MCF 10A (cell line): ENCODE measurements at regions not wholly inside any gene's neighbourhood (a gene's known extent, or its start where the extent isn't known, plus 50 kb on each side); places are given as distances from the start of the nearest gene placed in this dataset.

ENCODE experiments used
- BruUV-seq: library from RNA; stranded (reverse); fragments of 400-500 nt; replicated peaks from 2 replicates; lab custom pipeline; 2021; lab: Mats Ljungman, UMichigan
- CTCF ChIA-PET: fragments of 300-600 bp; sonication (Branson Sonifier 250); formaldehyde crosslinking; extraction: SDS; loops from one replicate; lab custom pipeline; 2021; ENCODE audit warnings: antibody characterized with exemption, inconsistent platforms; lab: Yijun Ruan, JAX
- POLR2A ChIA-PET: fragments of 300-600, 350-650 bp; sonication (Branson Sonifier 250); formaldehyde crosslinking; extraction: SDS; loops from one replicate; lab custom pipeline; 2020; ENCODE audit warnings: antibody characterized with exemption, inconsistent platforms; lab: Yijun Ruan, JAX
- DNase-seq: peaks from one replicate; pipeline ENCODE4 v3.0.0-alpha.2; 2018; ENCODE audit not compliant: unreplicated experiment
- H3K27ac Mint-ChIP-seq: one replicate; pipeline ENCODE4 v1.8.0; 2022; ENCODE audit warnings: mild to moderate bottlenecking, low read depth, mixed read lengths; ENCODE audit not compliant: unreplicated experiment
- H3K27me3 Mint-ChIP-seq: one replicate; pipeline ENCODE4 v1.8.0; 2022; ENCODE audit warnings: mixed read lengths; ENCODE audit not compliant: insufficient read depth, unreplicated experiment
- H3K36me3 Mint-ChIP-seq: one replicate; pipeline ENCODE4 v1.8.0; 2022; ENCODE audit warnings: mild to moderate bottlenecking, moderate library complexity, mixed read lengths; ENCODE audit not compliant: insufficient read depth, unreplicated experiment
- H3K4me1 Mint-ChIP-seq: one replicate; pipeline ENCODE4 v1.8.0; 2022; ENCODE audit warnings: mixed read lengths; ENCODE audit not compliant: insufficient read depth, unreplicated experiment
- H3K4me3 Mint-ChIP-seq: one replicate; pipeline ENCODE4 v1.8.0; 2022; ENCODE audit warnings: mild to moderate bottlenecking, moderate library complexity, mixed read lengths; ENCODE audit not compliant: unreplicated experiment
- H3K9me3 Mint-ChIP-seq: one replicate; pipeline ENCODE4 v1.8.0; 2022; ENCODE audit warnings: mixed read lengths; ENCODE audit not compliant: unreplicated experiment
- CTCF ChIP-seq: fragments of 200-600 bp; IDR thresholded peaks from one replicate; pipeline ENCODE4 v1.8.0; 2022; ENCODE audit warnings: antibody characterized with exemption, mild to moderate bottlenecking; ENCODE audit not compliant: unreplicated experiment
- intact Hi-C: fragments of 100-400 bp; cut with micrococcal nuclease; formaldehyde crosslinking; loops from 2 replicates; pipeline ENCODE4 v1.14.1; 2022

GRCh38 chr7:106462365-106462859 is 177.6 kb upstream of the NAMPT start:
- H3K4me1 Mint-ChIP-seq, result no peaks in the 10 kb centered on the region
- H3K27me3 Mint-ChIP-seq, result no peaks in the 10 kb centered on the region
- ChIA-PET POLR2A (interaction anchor here (0.7 to 3.9 kb wide), 14 partner anchors 10 to 285 kb away, joined by 3 to 39 read pairs (median 4); partner anchors contain the start of gene NAMPT), CTCF (interaction anchor here (0.5 to 9.7 kb wide), 44 partner anchors 12 to 1375 kb away, joined by 3 to 346 read pairs (median 4); no protein-coding TSS in a partner anchor)
- H3K36me3 Mint-ChIP-seq, result no peaks in the 10 kb centered on the region
- TF ChIP-seq CTCF, result peak; percentile 55
- no peaks in the 10 kb centered on the region for H3K9me3 Mint-ChIP-seq
- BruUV-seq, result no TSS peak
- no peak overlapping the region for H3K27ac Mint-ChIP-seq
- intact Hi-C loops, result loop anchor here (1.0 to 2.0 kb wide), 3 partner anchors 179 to 286 kb away; no protein-coding TSS in a partner anchor
- H3K4me3 Mint-ChIP-seq, result no peak overlapping the region
- DNase-seq, result peak; percentile 61

GRCh38 chr7:106460792-106461254 is 176.0 kb upstream of the NAMPT start:
- DNase-seq, result no peak
- no peak overlapping the region for H3K4me3 Mint-ChIP-seq
- no TSS peak for BruUV-seq
- no peaks in the 10 kb centered on the region for H3K27me3 Mint-ChIP-seq
- CTCF ChIA-PET, result interaction anchor here (0.6 to 9.7 kb wide), 12 partner anchors 13 to 825 kb away, joined by 3 to 346 read pairs (median 9); no protein-coding TSS in a partner anchor
- H3K36me3 Mint-ChIP-seq, result no peaks in the 10 kb centered on the region
- no peaks in the 10 kb centered on the region for H3K9me3 Mint-ChIP-seq
- no peak for TF ChIP-seq CTCF
- intact Hi-C loops, result no loop called here
- POLR2A ChIA-PET, result interaction anchor here (0.8 to 3.6 kb wide), 4 partner anchors 36 to 217 kb away, joined by 3 to 23 read pairs (median 4); partner anchors contain the start of gene NAMPT
- no peaks in the 10 kb centered on the region for H3K4me1 Mint-ChIP-seq
- H3K27ac Mint-ChIP-seq, result no peak overlapping the region

GRCh38 chr7:106459397-106460072 is 174.8 kb upstream of the NAMPT start:
- no peaks in the 10 kb centered on the region for H3K27me3 Mint-ChIP-seq
- no peaks in the 10 kb centered on the region for H3K4me1 Mint-ChIP-seq
- H3K9me3 Mint-ChIP-seq, result no peaks in the 10 kb centered on the region
- H3K36me3 Mint-ChIP-seq, result no peaks in the 10 kb centered on the region
- CTCF ChIA-PET, result interaction anchor here (0.9 to 9.7 kb wide), 7 partner anchors 26 to 824 kb away, joined by 3 to 346 read pairs (median 4); no protein-coding TSS in a partner anchor
- no peak overlapping the region for H3K4me3 Mint-ChIP-seq
- no peak for DNase-seq
- intact Hi-C loops, result no loop called here
- TF ChIP-seq CTCF, result no peak
- POLR2A ChIA-PET, result interaction anchor here (1.8 to 3.6 kb wide), 2 partner anchors 175 to 211 kb away, joined by 3 to 23 read pairs; partner anchors contain the start of gene NAMPT
- peak overlapping the region; percentile 18 for H3K27ac Mint-ChIP-seq
- no TSS peak for BruUV-seq

- Mint-ChIP-seq H3K27me3 (no peaks in the 10 kb centered on the region), H3K4me1 (no peaks in the 10 kb centered on the region), H3K27ac (no peak overlapping the region), H3K4me3 (no peak overlapping the region), H3K9me3 (no peaks in the 10 kb centered on the region), H3K36me3 (no peaks in the 10 kb centered on the region)
- intact Hi-C loops, result no loop called here
- no TSS peak for BruUV-seq
- DNase-seq, result no peak
- ChIA-PET CTCF (interaction anchor here (0.5 to 2.4 kb wide), 4 partner anchors 42 to 280 kb away, joined by 3 to 25 read pairs (median 4); no protein-coding TSS in a partner anchor), POLR2A (interaction anchor here (0.6 kb wide), 1 partner anchor 107 kb away, joined by 4 read pairs; no protein-coding TSS in a partner anchor)
- no peak for TF ChIP-seq CTCF
These were observed 172.9 kb upstream of the NAMPT start for GRCh38 chr7:106457678-106458077.
